H1 (cell line): ENCODE measurements at regions not wholly inside any gene's neighbourhood (a gene's known extent, or its start where the extent isn't known, plus 50 kb on each side); places are given as distances from the start of the nearest gene placed in this dataset.

Experiments used
- CTCF ChIA-PET: fragments of 300-600 bp; sonication (Branson Sonifier 250); formaldehyde crosslinking; loops from one replicate; lab custom pipeline; 2021; ENCODE audit not compliant: partially characterized antibody; lab: Charles Lee
- POLR2A ChIA-PET: fragments of 300-600 bp; sonication (Branson Sonifier 250); formaldehyde crosslinking; loops from one replicate; lab custom pipeline; 2021; ENCODE audit warnings: inconsistent platforms; ENCODE audit not compliant: partially characterized antibody; lab: Charles Lee
- DNase-seq, 2 experiments: peaks; one replicate each; pipeline versions ENCODE4 v3.0.0 to v3.0.0-alpha.2; 2010 to 2022; ENCODE audit warnings: low spot score in 2 of 2, low read depth in 1 of 2, mixed read lengths in 1 of 2
- FAIRE-seq: peaks from 2 replicates; lab custom pipeline; 2011; peaks lifted over from hg19 to GRCh38; lab: Jason Lieb, UNC
- H2AFZ ChIP-seq: 2 replicates; pipeline ENCODE4 v1.8.1; 2012; ENCODE audit warnings: low read length, inconsistent platforms
- H2AK5ac ChIP-seq: 2 replicates; pipeline ENCODE4 v1.6.1; 2013; ENCODE audit warnings: low read depth, low read length
- H2BK120ac ChIP-seq: replicated peaks from 2 replicates; pipeline ENCODE3; 2013; ENCODE audit warnings: low read depth, low read length, inconsistent platforms
- H2BK12ac ChIP-seq: 2 replicates; pipeline ENCODE4 v1.6.1; 2013; ENCODE audit warnings: low read depth, low read length
- H2BK15ac ChIP-seq: 2 replicates; pipeline ENCODE4 v1.6.1; 2013; ENCODE audit warnings: low read length
- H2BK20ac ChIP-seq: 2 replicates; pipeline ENCODE4 v1.6.1; 2013; ENCODE audit warnings: low read length
- H2BK5ac ChIP-seq: 2 replicates; pipeline ENCODE4 v1.6.1; 2013; ENCODE audit warnings: low read depth, low read length
- H3K14ac ChIP-seq: 2 replicates; pipeline ENCODE4 v1.6.1; 2013; ENCODE audit warnings: inconsistent platforms; ENCODE audit not compliant: insufficient read length
- H3K18ac ChIP-seq: 2 replicates; pipeline ENCODE4 v1.6.1; 2013; ENCODE audit warnings: low read length; ENCODE audit errors: extremely low read depth
- H3K23ac ChIP-seq: 2 replicates; pipeline ENCODE4 v1.6.1; 2013; ENCODE audit warnings: inconsistent platforms; ENCODE audit not compliant: insufficient read length
- H3K23me2 ChIP-seq: 2 replicates; pipeline ENCODE4 v1.6.1; 2013; ENCODE audit warnings: low read depth, low read length
- H3K27ac ChIP-seq: 2 replicates; pipeline ENCODE4 v1.6.1; 2011; ENCODE audit warnings: low read depth, low read length, inconsistent platforms
- H3K27me3 ChIP-seq, 4 experiments: replicated peaks in 1 of 4; 1 replicate in 1 of 4; 2 replicates in 3 of 4; pipeline versions ENCODE4 v1.6.1 to v1.8.1; 2011 to 2013; ENCODE audit warnings: low read length in 3 of 4, mild to moderate bottlenecking in 3 of 4, inconsistent platforms in 2 of 4, mixed read lengths in 2 of 4, moderate library complexity in 1 of 4; ENCODE audit not compliant: control insufficient read depth in 3 of 4, insufficient read depth in 3 of 4; ENCODE audit errors: extremely low read depth in 1 of 4
- H3K36me3 ChIP-seq, 4 experiments: 2 replicates each; pipeline versions ENCODE4 v1.6.1 to v1.8.1; 2011 to 2013; ENCODE audit warnings: mild to moderate bottlenecking in 4 of 4, low read length in 3 of 4, moderate library complexity in 2 of 4, control low read depth in 1 of 4, inconsistent platforms in 1 of 4; ENCODE audit not compliant: insufficient read depth in 4 of 4, control insufficient read depth in 2 of 4
- H3K4ac ChIP-seq: replicated peaks from 2 replicates; pipeline ENCODE3; 2013; ENCODE audit warnings: low read length, low read depth, mixed read lengths, inconsistent platforms; ENCODE audit not compliant: insufficient read length
- H3K4me1 ChIP-seq, 4 experiments: replicated peaks in 1 of 4; 1 replicate in 1 of 4; 2 replicates in 3 of 4; pipeline versions ENCODE4 v1.6.1 to v1.8.1; 2011 to 2013; ENCODE audit warnings: low read length in 3 of 4, inconsistent platforms in 2 of 4, mixed read lengths in 1 of 4; ENCODE audit not compliant: insufficient read depth in 4 of 4, control insufficient read depth in 3 of 4
- H3K4me2 ChIP-seq, 2 experiments: 2 replicates each; pipeline versions ENCODE4 v1.6.1 to v1.8.1; 2011 to 2013; ENCODE audit warnings: low read depth in 2 of 2, low read length in 2 of 2, control low read depth in 1 of 2, inconsistent platforms in 1 of 2, mild to moderate bottlenecking in 1 of 2; ENCODE audit not compliant: insufficient read depth in 1 of 2
- H3K4me3 ChIP-seq, 4 experiments: fragments of 200-600, 300-600 bp in 1 of 4; sonication (generic), shearing (Covaris generic), sonication (Bioruptor Twin) in 1 of 4; 2 replicates each; pipeline versions ENCODE4 v1.5.1 to v1.8.1; 2011 to 2016; ENCODE audit warnings: low read length in 4 of 4, low read depth in 3 of 4, control low read depth in 2 of 4, inconsistent platforms in 2 of 4, mild to moderate bottlenecking in 2 of 4, mixed read lengths in 1 of 4, moderate library complexity in 1 of 4; ENCODE audit not compliant: insufficient read depth in 2 of 4; ENCODE audit errors: extremely low read depth in 1 of 4
- H3K56ac ChIP-seq: replicated peaks from 2 replicates; pipeline ENCODE3; 2013; ENCODE audit warnings: low read depth, mild to moderate bottlenecking, mixed read lengths, low read length, inconsistent platforms; ENCODE audit not compliant: insufficient read length
- H3K79me1 ChIP-seq: 2 replicates; pipeline ENCODE4 v1.6.1; 2013; ENCODE audit warnings: low read depth, low read length, control low read depth
- H3K79me2 ChIP-seq, 2 experiments: 2 replicates each; pipeline versions ENCODE4 v1.6.1 to v1.8.1; 2012 to 2013; ENCODE audit warnings: low read length in 2 of 2, mild to moderate bottlenecking in 2 of 2, inconsistent platforms in 1 of 2; ENCODE audit not compliant: insufficient read depth in 2 of 2, control insufficient read depth in 1 of 2
- H3K9ac ChIP-seq, 4 experiments: replicated peaks in 1 of 4; 1 replicate in 1 of 4; 2 replicates in 3 of 4; pipeline versions ENCODE4 v1.6.1 to v1.8.1; 2011 to 2013; ENCODE audit warnings: low read depth in 3 of 4, low read length in 3 of 4, control low read depth in 2 of 4, mild to moderate bottlenecking in 2 of 4, moderate library complexity in 2 of 4, inconsistent platforms in 1 of 4; ENCODE audit errors: extremely low read depth in 1 of 4
- H3K9me3 ChIP-seq, 2 experiments: 2 replicates each; pipeline versions ENCODE4 v1.6.1 to v1.8.1; 2012 to 2013; ENCODE audit warnings: mild to moderate bottlenecking in 2 of 2, moderate library complexity in 2 of 2, control low read depth in 1 of 2, inconsistent platforms in 1 of 2, low read depth in 1 of 2, low read length in 1 of 2, mixed read lengths in 1 of 2; ENCODE audit not compliant: insufficient read depth in 2 of 2
- H4K20me1 ChIP-seq, 2 experiments: replicated peaks in 1 of 2; 2 replicates each; pipeline versions ENCODE3 to v1.8.1; 2011 to 2013; ENCODE audit warnings: inconsistent platforms in 2 of 2, low read length in 2 of 2, mild to moderate bottlenecking in 1 of 2; ENCODE audit not compliant: insufficient read depth in 2 of 2, control insufficient read depth in 1 of 2
- H4K5ac ChIP-seq: 2 replicates; pipeline ENCODE4 v1.6.1; 2013; ENCODE audit warnings: low read length, low read depth, mixed read lengths, inconsistent platforms; ENCODE audit not compliant: insufficient read length
- H4K8ac ChIP-seq: 2 replicates; pipeline ENCODE4 v1.8.0; 2013; ENCODE audit warnings: mild to moderate bottlenecking, moderate library complexity, low read length, inconsistent platforms; ENCODE audit not compliant: insufficient read depth; ENCODE audit errors: extremely low read depth
- H4K91ac ChIP-seq: replicated peaks from 2 replicates; pipeline ENCODE3; 2013; ENCODE audit warnings: low read length, mixed read lengths, inconsistent platforms; ENCODE audit not compliant: insufficient read length
- SRF ChIP-seq: IDR thresholded peaks from 2 replicates; pipeline ENCODE4 v1.6.1; 2011; ENCODE audit warnings: mild to moderate bottlenecking, low read depth, low read length, moderate library complexity
- WGBS, 2 experiments: shearing (Covaris generic) in 1 of 2; methylation state at CpG; one replicate each; pipeline versions ENCODE4 v1.1.6 to v1.1.7; 2013 to 2015; ENCODE audit warnings: low lambda C conversion rate in 2 of 2, mixed read lengths in 2 of 2, inconsistent platforms in 1 of 2, low coverage in 1 of 2, missing lambda C conversion rate in 1 of 2; ENCODE audit not compliant: insufficient replicate concordance in 2 of 2, insufficient coverage in 1 of 2, insufficient read length in 1 of 2; ENCODE audit errors: extremely low coverage in 1 of 2, missing lambda C conversion rate in 1 of 2; 5-methylcytosine and 5-hydroxymethylcytosine counted together

GRCh38 chr3:31321620-31322019, 211.1 kb upstream of the STT3B start:
- 91% methylated on average over 1 of the region's 1 CpG; no CpG with 5 or more reads in 1 of the 2 experiments for WGBS, 2 experiments
- no peak overlapping the region for H2BK20ac ChIP-seq
- CTCF ChIA-PET = interaction anchor here (2.2 kb wide), 1 partner anchor 20 kb away, joined by 5 read pairs; no protein-coding TSS in a partner anchor
- H4K91ac ChIP-seq = no peak overlapping the region
- no peak overlapping the region for H3K4me3 ChIP-seq
- FAIRE-seq (no peak), DNase-seq (no peak)
- POLR2A ChIA-PET = no interaction called here
- no peak overlapping the region for H2AFZ ChIP-seq
- H3K4me2 ChIP-seq = no peak overlapping the region
- H4K5ac ChIP-seq = no peak overlapping the region
- H3K9me3 ChIP-seq = no peaks in the 10 kb centered on the region
- H2BK12ac ChIP-seq = no peak overlapping the region
- H2AK5ac ChIP-seq = no peak overlapping the region
- no peak overlapping the region for H3K9ac ChIP-seq
- H2BK15ac ChIP-seq = no peak overlapping the region
- no peaks in the 10 kb centered on the region for H4K20me1 ChIP-seq
- H2BK120ac ChIP-seq = no peak overlapping the region
- H3K14ac ChIP-seq = no peak overlapping the region
- no peak overlapping the region for H3K4ac ChIP-seq
- no peak overlapping the region for H3K23ac ChIP-seq
- H3K4me1 ChIP-seq = no peaks in the 10 kb centered on the region
- TF ChIP-seq SRF = no peak
- H3K79me2 ChIP-seq = no peaks in the 10 kb centered on the region
- H3K23me2 ChIP-seq = no peaks in the 10 kb centered on the region
- no peaks in the 10 kb centered on the region for H3K27me3 ChIP-seq
- no peak overlapping the region for H4K8ac ChIP-seq
- no peaks in the 10 kb centered on the region for H3K36me3 ChIP-seq
- H3K79me1 ChIP-seq = no peaks in the 10 kb centered on the region
- H3K18ac ChIP-seq = no peak overlapping the region
- H2BK5ac ChIP-seq = no peak overlapping the region
- no peak overlapping the region for H3K56ac ChIP-seq
- H3K27ac ChIP-seq = no peak overlapping the region
